ENCODE measurements at regions not wholly inside any gene's neighbourhood (a gene's known extent, or its start where the extent isn't known, plus 50 kb on each side); places are given as distances from the start of the nearest gene placed in this dataset.

GRCh38 chr7:45368129-45368807, 205.9 kb upstream of the ADCY1 start:
- H3K4me1 ChIP-seq (ENCODE audit: insufficient read depth, low read length) = no peaks in the 10 kb centered on the region

DNA sequence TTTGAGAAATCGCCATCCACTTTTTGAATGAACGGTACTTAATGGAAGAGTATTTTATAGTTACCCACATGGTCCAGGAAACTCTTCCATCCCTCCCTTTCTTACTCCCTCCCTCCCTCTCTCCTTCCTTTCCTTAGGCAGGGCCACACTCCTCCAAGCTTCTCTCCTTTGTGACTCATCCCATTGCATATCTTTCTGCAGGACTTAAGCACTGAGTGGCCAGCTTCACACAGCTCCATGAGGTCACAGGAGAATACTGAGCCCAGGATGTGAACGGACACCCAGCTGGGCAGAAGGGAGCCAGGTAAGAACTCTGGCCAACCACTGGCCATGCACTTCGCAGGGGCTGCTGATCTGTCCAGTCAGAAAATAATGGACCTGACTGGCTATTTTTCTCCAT, 189.7 kb upstream of the ADCY1 start:
- H2AFZ ChIP-seq (ENCODE audit: low read depth, low read length) = no peak overlapping the region
- H3K27me3 ChIP-seq (ENCODE audit: insufficient read depth, low read length) = no peaks in the 10 kb centered on the region
- no peaks in the 10 kb centered on the region for H3K9me3 ChIP-seq (ENCODE audit: low read length)
- no peak overlapping the region for H3K4me3 ChIP-seq (ENCODE audit: low read length)
- no peaks in the 10 kb centered on the region for H3K4me1 ChIP-seq (ENCODE audit: insufficient read depth, low read length)
- no peaks in the 10 kb centered on the region for H3K36me3 ChIP-seq (ENCODE audit: insufficient read depth, low read length)

More at GRCh38 chr7:45368129-45368807, 205.9 kb upstream of the ADCY1 start:
- no peak overlapping the region for H3K4me3 ChIP-seq (ENCODE audit: low read length)
- no peak overlapping the region for H2AFZ ChIP-seq (ENCODE audit: low read depth, low read length)
- no peaks in the 10 kb centered on the region for H3K9me3 ChIP-seq (ENCODE audit: low read length)
- H3K27me3 ChIP-seq (ENCODE audit: insufficient read depth, low read length) = no peaks in the 10 kb centered on the region
- no peaks in the 10 kb centered on the region for H3K36me3 ChIP-seq (ENCODE audit: insufficient read depth, low read length)

GRCh38 chr7:45387837-45388236, 186.3 kb upstream of the ADCY1 start:
- Histone ChIP-seq H3K4me1 (ENCODE audit: insufficient read depth, low read length) (no peaks in the 10 kb centered on the region), H3K9me3 (ENCODE audit: low read length) (no peaks in the 10 kb centered on the region), H3K36me3 (ENCODE audit: insufficient read depth, low read length) (no peaks in the 10 kb centered on the region), H3K27me3 (ENCODE audit: insufficient read depth, low read length) (no peaks in the 10 kb centered on the region), H2AFZ (ENCODE audit: low read depth, low read length) (no peak overlapping the region), H3K4me3 (ENCODE audit: low read length) (no peak overlapping the region)

DNA sequence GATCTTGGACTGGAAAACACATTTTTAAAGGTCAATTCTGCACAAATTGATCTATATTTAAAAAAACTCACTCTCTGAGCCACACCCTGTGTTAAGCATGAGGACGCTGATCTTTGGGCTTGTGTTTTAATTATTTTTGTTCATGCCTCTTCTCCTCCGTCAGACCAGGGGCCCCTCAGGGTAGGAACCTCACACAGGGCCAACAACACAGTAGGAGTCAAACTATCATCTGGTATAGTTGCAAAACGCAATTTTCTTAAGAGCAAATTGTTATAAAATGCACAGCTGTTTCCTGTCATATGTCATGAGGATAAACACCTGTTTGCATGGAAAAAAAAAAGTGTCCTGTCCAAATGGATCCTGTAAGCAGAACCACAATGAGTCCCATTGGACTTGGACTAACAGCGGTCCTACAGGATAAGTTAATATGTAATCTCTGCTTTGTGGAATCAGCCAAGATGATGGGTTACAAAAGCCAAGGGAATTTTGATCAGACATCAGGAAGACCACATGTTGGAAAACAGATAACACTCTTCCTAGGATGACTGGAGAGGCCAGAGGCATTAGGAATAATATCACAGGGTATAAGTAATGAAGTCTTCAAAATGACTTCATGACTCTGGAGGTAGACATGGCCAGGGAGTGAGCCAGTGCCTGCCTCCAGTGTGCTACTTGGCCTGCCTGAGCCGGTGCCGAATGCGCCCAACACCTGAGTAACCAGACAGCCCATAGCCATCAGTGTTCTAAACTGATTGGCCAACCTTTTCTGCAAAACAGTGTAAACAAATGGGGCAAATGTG, 184.9 kb upstream of the ADCY1 start:
- Histone ChIP-seq H3K27me3 (ENCODE audit: insufficient read depth, low read length) (no peaks in the 10 kb centered on the region), H3K36me3 (ENCODE audit: insufficient read depth, low read length) (no peaks in the 10 kb centered on the region), H3K4me1 (ENCODE audit: insufficient read depth, low read length) (no peaks in the 10 kb centered on the region), H2AFZ (ENCODE audit: low read depth, low read length) (no peak overlapping the region), H3K9me3 (ENCODE audit: low read length) (no peaks in the 10 kb centered on the region), H3K4me3 (ENCODE audit: low read length) (no peak overlapping the region)

- H3K4me1 ChIP-seq (ENCODE audit: insufficient read depth, low read length) = no peaks in the 10 kb centered on the region
- H3K9me3 ChIP-seq (ENCODE audit: low read length) = no peaks in the 10 kb centered on the region
- H2AFZ ChIP-seq (ENCODE audit: low read depth, low read length) = no peak overlapping the region
- H3K27me3 ChIP-seq (ENCODE audit: insufficient read depth, low read length) = no peaks in the 10 kb centered on the region
- no peak overlapping the region for H3K4me3 ChIP-seq (ENCODE audit: low read length)
- no peaks in the 10 kb centered on the region for H3K36me3 ChIP-seq (ENCODE audit: insufficient read depth, low read length)
Observed at GRCh38 chr7:45390180-45390579, 184.0 kb upstream of the ADCY1 start.

GRCh38 chr7:45390731-45391130, 183.4 kb upstream of the ADCY1 start:
- H3K4me1 ChIP-seq (ENCODE audit: insufficient read depth, low read length) = no peaks in the 10 kb centered on the region
- no peak overlapping the region for H2AFZ ChIP-seq (ENCODE audit: low read depth, low read length)
- H3K36me3 ChIP-seq (ENCODE audit: insufficient read depth, low read length) = no peaks in the 10 kb centered on the region
- H3K4me3 ChIP-seq (ENCODE audit: low read length) = no peak overlapping the region
- H3K9me3 ChIP-seq (ENCODE audit: low read length) = no peaks in the 10 kb centered on the region
- H3K27me3 ChIP-seq (ENCODE audit: insufficient read depth, low read length) = no peaks in the 10 kb centered on the region

- no peak overlapping the region for H3K4me3 ChIP-seq (ENCODE audit: low read length)
- H3K36me3 ChIP-seq (ENCODE audit: insufficient read depth, low read length) = no peaks in the 10 kb centered on the region
- H3K27me3 ChIP-seq (ENCODE audit: insufficient read depth, low read length) = no peaks in the 10 kb centered on the region
- no peaks in the 10 kb centered on the region for H3K4me1 ChIP-seq (ENCODE audit: insufficient read depth, low read length)
- H3K9me3 ChIP-seq (ENCODE audit: low read length) = no peaks in the 10 kb centered on the region
- H2AFZ ChIP-seq (ENCODE audit: low read depth, low read length) = no peak overlapping the region
Observed at GRCh38 chr7:45391618-45392451, 182.3 kb upstream of the ADCY1 start.

- Histone ChIP-seq H3K27me3 (ENCODE audit: insufficient read depth, low read length) (no peaks in the 10 kb centered on the region), H3K4me3 (ENCODE audit: low read length) (no peak overlapping the region), H2AFZ (ENCODE audit: low read depth, low read length) (no peak overlapping the region), H3K4me1 (ENCODE audit: insufficient read depth, low read length) (no peaks in the 10 kb centered on the region), H3K36me3 (ENCODE audit: insufficient read depth, low read length) (no peaks in the 10 kb centered on the region), H3K9me3 (ENCODE audit: low read length) (no peaks in the 10 kb centered on the region)
Observed at GRCh38 chr7:45394117-45394708, 180.0 kb upstream of the ADCY1 start.

DNA sequence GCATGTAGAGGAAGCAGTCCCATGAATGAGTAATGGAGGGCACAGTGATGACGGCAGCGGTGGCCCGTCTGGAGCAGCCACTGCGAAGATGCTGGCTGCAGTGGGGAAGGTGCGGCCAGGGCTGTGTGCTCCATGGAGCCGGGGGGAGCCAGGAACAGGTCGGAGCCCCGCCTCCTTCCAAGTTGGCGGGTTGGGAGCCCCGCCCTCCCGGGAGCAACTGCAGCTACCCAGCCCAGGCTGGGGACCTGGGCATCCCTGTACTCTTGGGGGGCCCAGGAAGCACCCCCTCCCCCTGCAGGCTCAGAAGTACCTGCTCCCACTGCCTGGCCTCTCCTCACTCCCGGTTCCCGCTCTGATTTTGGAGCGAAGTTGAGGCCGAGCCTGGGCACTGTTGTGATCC, 175.1 kb upstream of the ADCY1 start:
- no peak overlapping the region for H3K4me3 ChIP-seq (ENCODE audit: low read length)

DNA sequence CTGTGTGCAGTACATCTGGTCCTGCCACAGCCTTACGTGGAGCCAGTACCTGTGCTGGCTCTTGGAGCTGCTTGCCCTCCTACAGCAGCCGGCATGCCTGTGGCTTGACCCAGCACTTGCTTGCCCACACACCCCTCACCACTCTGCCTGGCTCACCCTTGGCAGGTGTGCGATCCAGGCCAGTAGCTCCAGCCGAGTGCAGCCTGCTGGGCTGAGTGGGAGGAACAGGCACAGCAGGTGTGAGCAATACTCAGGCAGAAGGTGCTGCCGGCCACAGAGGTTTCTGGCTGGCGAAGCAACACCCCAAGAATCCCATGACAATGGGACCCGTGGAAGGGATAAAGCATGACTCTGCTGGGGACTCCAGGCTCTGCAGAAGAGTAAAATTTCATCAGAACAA, 173.5 kb upstream of the ADCY1 start:
- H3K4me3 ChIP-seq (ENCODE audit: low read length) = no peak overlapping the region

More for the DNA sequence above, 175.1 kb upstream of the ADCY1 start:
- Histone ChIP-seq H3K4me1 (ENCODE audit: insufficient read depth, low read length) (no peaks in the 10 kb centered on the region), H3K36me3 (ENCODE audit: insufficient read depth, low read length) (no peaks in the 10 kb centered on the region), H3K9me3 (ENCODE audit: low read length) (no peaks in the 10 kb centered on the region), H2AFZ (ENCODE audit: low read depth, low read length) (no peak overlapping the region), H3K27me3 (ENCODE audit: insufficient read depth, low read length) (no peaks in the 10 kb centered on the region)

GRCh38 chr7:45401155-45401554, 173.0 kb upstream of the ADCY1 start:
- Histone ChIP-seq H2AFZ (ENCODE audit: low read depth, low read length) (no peak overlapping the region), H3K9me3 (ENCODE audit: low read length) (no peaks in the 10 kb centered on the region), H3K27me3 (ENCODE audit: insufficient read depth, low read length) (no peaks in the 10 kb centered on the region), H3K36me3 (ENCODE audit: insufficient read depth, low read length) (no peaks in the 10 kb centered on the region), H3K4me3 (ENCODE audit: low read length) (no peak overlapping the region), H3K4me1 (ENCODE audit: insufficient read depth, low read length) (no peaks in the 10 kb centered on the region)

More for the DNA sequence above, 173.5 kb upstream of the ADCY1 start:
- H3K27me3 ChIP-seq (ENCODE audit: insufficient read depth, low read length) = no peaks in the 10 kb centered on the region
- no peaks in the 10 kb centered on the region for H3K36me3 ChIP-seq (ENCODE audit: insufficient read depth, low read length)
- no peaks in the 10 kb centered on the region for H3K4me1 ChIP-seq (ENCODE audit: insufficient read depth, low read length)
- H3K9me3 ChIP-seq (ENCODE audit: low read length) = no peaks in the 10 kb centered on the region
- H2AFZ ChIP-seq (ENCODE audit: low read depth, low read length) = no peak overlapping the region

DNA sequence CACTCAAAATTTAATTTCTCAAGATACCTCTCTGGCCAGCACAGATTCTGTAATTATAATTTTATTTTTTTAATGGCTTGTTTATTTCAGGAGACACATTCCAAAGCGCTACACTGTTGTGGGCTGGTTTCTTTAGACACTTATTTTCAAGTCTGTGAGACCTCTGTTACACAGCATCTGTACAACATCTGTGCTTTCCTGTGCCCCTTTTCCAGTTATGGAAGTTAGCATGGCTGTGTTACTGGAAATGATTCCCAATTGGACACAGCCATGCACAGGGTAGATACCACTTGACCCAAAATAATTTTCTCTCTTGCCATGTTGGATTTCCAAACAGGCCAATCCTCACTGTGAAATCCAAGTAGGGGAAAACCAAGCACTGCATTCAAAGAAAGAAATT, 172.3 kb upstream of the ADCY1 start:
- Histone ChIP-seq H3K36me3 (ENCODE audit: insufficient read depth, low read length) (no peaks in the 10 kb centered on the region), H3K4me3 (ENCODE audit: low read length) (no peak overlapping the region)

More for the DNA sequence above, 172.3 kb upstream of the ADCY1 start:
- no peak overlapping the region for H2AFZ ChIP-seq (ENCODE audit: low read depth, low read length)
- no peaks in the 10 kb centered on the region for H3K4me1 ChIP-seq (ENCODE audit: insufficient read depth, low read length)
- H3K9me3 ChIP-seq (ENCODE audit: low read length) = no peaks in the 10 kb centered on the region
- no peaks in the 10 kb centered on the region for H3K27me3 ChIP-seq (ENCODE audit: insufficient read depth, low read length)

Data from neuron (in vitro differentiated cells).